IgD-negative memory B cell (primary cell): ENCODE measurements at regions not wholly inside any gene's neighbourhood (a gene's known extent, or its start where the extent isn't known, plus 50 kb on each side); places are given as distances from the start of the nearest gene placed in this dataset.

Experiments
- H3K27ac Mint-ChIP-seq, 3 donors: one replicate each; pipeline ENCODE4 v1.8.0; 2020 to 2022; ENCODE audit warnings: mild to moderate bottlenecking in 3 of 3, mixed read lengths in 3 of 3, moderate library complexity in 1 of 3
- H3K27me3 Mint-ChIP-seq: one replicate; pipeline ENCODE4 v1.8.0; 2021; ENCODE audit warnings: mixed read lengths
- H3K36me3 Mint-ChIP-seq: one replicate; pipeline ENCODE4 v1.8.0; 2020; ENCODE audit warnings: mild to moderate bottlenecking, mixed read lengths
- H3K4me1 Mint-ChIP-seq, 3 donors: one replicate each; pipeline ENCODE4 v1.8.0; 2020 to 2022; ENCODE audit warnings: mixed read lengths in 3 of 3, mild to moderate bottlenecking in 1 of 3
- H3K4me3 Mint-ChIP-seq, 4 donors: one replicate each; pipeline ENCODE4 v1.8.0; 2020 to 2022; ENCODE audit warnings: mild to moderate bottlenecking in 4 of 4, mixed read lengths in 4 of 4, moderate library complexity in 3 of 4
- H3K9me3 Mint-ChIP-seq, 3 donors: one replicate each; pipeline ENCODE4 v1.8.0; 2020 to 2021; ENCODE audit warnings: mixed read lengths in 3 of 3, mild to moderate bottlenecking in 1 of 3

DNA sequence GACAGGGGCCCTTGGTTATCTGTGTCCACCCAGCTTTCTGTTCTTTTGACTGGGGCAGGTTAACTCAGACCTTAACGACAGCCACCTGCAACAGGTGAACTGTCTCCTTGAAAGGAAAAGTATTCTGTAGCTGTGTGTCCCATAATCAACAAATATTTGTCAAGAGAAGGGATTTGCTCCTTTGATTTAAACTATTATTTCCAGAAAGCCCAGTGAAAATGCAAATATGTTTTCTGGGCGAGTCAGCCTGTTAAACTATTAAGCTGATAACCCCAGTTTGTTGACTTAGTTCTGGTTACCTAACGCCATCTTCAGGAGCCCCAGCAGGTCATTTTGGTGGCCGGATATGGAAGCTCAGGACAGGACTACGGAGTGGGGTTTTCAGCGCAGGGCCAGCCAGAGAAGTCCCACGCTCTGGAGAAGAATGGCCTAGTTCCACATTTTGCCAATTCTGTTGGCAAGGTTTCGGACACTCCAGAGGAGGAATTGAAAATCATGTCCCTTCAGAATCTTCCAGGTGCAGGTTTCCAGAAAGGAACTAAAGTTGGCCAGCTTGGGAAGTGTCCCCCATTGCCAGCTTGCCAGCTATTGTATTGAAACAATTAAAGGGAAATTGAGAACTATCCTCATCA is 54.5 kb downstream of the ADRA2A start:
- H3K36me3 Mint-ChIP-seq = no peaks in the 10 kb centered on the region
- peaks cover 7% of the 10 kb centered on the region for H3K27me3 Mint-ChIP-seq
- H3K27ac Mint-ChIP-seq = no peak overlapping the region
- H3K4me1 Mint-ChIP-seq = peaks cover 0 to 2% (median 0%) of the 10 kb centered on the region in 3 donors
- no peak overlapping the region for H3K4me3 Mint-ChIP-seq
- peaks cover 0 to 11% (median 10%) of the 10 kb centered on the region in 3 donors for H3K9me3 Mint-ChIP-seq

DNA sequence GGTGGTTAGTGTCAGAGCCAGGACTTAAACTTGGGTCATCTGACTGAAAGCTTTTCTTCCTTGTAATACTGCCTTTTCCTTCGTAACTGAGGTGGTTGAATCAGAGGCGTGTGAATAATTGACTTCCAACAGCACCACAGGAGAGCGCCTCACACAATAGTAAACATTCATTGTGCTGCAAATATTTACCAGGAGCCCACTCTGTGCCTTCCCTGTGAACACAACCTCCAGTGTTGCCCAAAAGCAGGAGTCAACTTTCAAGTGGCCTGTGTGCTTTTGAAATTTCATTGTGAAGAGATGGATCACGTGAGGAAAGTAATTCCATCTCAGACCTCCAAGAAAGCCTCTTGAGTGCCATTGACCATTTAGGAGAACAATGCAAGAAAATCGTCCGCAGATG is 60.2 kb downstream of the ADRA2A start:
- peaks cover 21% of the 10 kb centered on the region for H3K27me3 Mint-ChIP-seq
- H3K4me1 Mint-ChIP-seq = no peaks in the 10 kb centered on the region
- H3K9me3 Mint-ChIP-seq = peaks cover 0 to 11% (median 10%) of the 10 kb centered on the region in 3 donors
- no peak overlapping the region for H3K27ac Mint-ChIP-seq
- no peaks in the 10 kb centered on the region for H3K36me3 Mint-ChIP-seq
- H3K4me3 Mint-ChIP-seq = no peak overlapping the region

DNA sequence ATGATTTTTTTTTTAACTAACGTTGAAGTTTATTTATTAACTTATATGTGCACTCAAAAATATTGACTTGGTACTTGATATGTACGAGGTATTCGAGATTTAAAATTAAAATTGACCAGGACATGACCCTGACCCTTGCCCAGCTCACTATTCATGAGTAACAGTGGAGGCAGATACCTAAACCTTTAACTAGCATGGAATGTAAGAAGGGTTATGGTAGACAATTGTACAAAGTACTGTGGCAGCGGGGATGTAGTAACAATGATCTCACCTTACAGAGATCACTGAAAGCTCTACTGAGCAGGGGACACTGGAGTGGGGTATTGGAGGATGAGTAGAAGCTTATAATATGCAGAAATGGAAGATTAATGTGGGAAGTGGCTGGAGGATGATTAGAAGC is 60.8 kb downstream of the ADRA2A start:
- H3K36me3 Mint-ChIP-seq = no peaks in the 10 kb centered on the region
- H3K4me1 Mint-ChIP-seq = no peaks in the 10 kb centered on the region
- no peak overlapping the region for H3K27ac Mint-ChIP-seq
- H3K4me3 Mint-ChIP-seq = no peak overlapping the region
- peaks cover 0 to 8% (median 7%) of the 10 kb centered on the region in 3 donors for H3K9me3 Mint-ChIP-seq
- peaks cover 22% of the 10 kb centered on the region for H3K27me3 Mint-ChIP-seq

DNA sequence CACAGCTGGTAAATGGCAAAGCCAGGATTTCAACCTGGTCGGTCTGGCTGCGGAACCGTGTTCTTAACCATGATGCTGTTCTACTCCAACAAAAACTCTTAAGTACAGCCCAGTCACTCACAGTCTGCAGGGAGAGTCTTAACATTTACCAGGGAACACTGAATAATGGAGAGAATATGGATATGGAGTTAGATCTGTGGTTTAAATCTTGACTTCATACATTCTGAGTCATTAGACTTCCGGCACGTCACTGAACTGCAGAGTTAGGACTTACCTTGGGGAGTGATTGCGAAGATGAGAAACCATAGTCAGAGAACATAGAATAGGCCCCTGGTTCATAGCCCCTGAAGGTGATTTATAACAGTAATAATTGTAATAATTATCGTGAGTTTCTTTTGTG is 61.7 kb downstream of the ADRA2A start:
- no peaks in the 10 kb centered on the region for H3K36me3 Mint-ChIP-seq

DNA sequence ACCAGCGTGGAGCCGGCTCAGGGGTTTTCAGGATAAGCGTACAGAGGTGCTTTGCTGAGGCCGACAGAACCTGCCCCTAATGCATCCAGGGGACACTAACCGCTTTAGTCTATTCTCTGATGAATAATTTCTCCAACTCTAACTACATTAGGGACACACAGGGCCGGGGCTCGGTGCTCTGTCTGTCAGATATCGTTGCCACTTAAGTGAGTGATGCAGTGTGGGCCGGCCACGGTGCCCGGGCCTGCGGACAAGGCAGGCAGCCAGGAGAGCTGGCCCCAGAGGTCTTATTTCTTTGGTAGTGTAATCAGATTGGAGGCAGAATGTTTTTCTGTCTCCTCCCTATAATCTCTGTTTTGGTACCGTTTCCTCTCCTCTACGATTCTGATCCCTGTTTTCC is 62.7 kb downstream of the ADRA2A start:
- H3K4me1 Mint-ChIP-seq = no peaks in the 10 kb centered on the region
- peaks cover 21% of the 10 kb centered on the region for H3K27me3 Mint-ChIP-seq
- peaks cover 0 to 7% (median 3%) of the 10 kb centered on the region in 3 donors for H3K9me3 Mint-ChIP-seq
- H3K36me3 Mint-ChIP-seq = no peaks in the 10 kb centered on the region
- no peak overlapping the region for H3K27ac Mint-ChIP-seq
- no peak overlapping the region for H3K4me3 Mint-ChIP-seq

More for the DNA sequence above, 61.7 kb downstream of the ADRA2A start:
- peaks cover 18% of the 10 kb centered on the region for H3K27me3 Mint-ChIP-seq
- no peak overlapping the region for H3K4me3 Mint-ChIP-seq
- H3K9me3 Mint-ChIP-seq = peaks cover 0 to 7% (median 3%) of the 10 kb centered on the region in 3 donors
- H3K27ac Mint-ChIP-seq = no peak overlapping the region
- H3K4me1 Mint-ChIP-seq = no peaks in the 10 kb centered on the region

DNA sequence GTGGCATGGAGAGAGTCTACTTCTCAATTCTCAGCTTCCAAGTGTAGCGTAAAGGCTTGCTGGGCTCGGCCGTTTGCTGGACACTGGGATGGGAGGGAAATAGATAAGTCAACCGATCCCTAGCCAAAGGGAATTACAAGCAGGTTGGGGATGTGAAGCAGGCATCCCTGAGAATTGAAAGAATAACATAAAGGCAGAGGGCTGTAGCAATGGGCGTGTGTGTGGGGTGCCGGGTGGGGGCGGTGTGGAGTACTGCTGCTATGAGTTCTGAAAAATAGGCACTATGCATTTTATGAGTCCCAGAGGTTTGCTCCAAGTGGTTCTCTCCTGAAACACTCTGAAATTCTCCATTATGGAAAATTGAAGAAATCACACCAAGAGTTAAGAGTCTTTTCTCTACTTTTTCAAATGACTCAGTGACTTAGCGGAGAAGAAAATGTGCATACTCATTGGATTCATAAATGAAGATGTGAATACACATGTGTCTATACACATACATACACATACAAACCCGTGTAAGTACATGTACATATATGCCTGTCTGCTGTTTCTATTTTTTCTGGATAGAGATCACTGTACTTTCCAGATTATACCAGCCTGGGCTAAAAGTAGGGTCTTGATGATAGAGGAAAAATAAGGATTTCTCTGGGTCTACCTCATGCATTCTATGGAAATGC is 65.4 kb downstream of the ADRA2A start:
- peaks cover 23% of the 10 kb centered on the region for H3K27me3 Mint-ChIP-seq
- no peak overlapping the region for H3K4me3 Mint-ChIP-seq
- no peaks in the 10 kb centered on the region for H3K36me3 Mint-ChIP-seq
- no peak overlapping the region for H3K27ac Mint-ChIP-seq
- no peaks in the 10 kb centered on the region for H3K9me3 Mint-ChIP-seq
- H3K4me1 Mint-ChIP-seq = peaks cover 0 to 2% (median 2%) of the 10 kb centered on the region in 3 donors

DNA sequence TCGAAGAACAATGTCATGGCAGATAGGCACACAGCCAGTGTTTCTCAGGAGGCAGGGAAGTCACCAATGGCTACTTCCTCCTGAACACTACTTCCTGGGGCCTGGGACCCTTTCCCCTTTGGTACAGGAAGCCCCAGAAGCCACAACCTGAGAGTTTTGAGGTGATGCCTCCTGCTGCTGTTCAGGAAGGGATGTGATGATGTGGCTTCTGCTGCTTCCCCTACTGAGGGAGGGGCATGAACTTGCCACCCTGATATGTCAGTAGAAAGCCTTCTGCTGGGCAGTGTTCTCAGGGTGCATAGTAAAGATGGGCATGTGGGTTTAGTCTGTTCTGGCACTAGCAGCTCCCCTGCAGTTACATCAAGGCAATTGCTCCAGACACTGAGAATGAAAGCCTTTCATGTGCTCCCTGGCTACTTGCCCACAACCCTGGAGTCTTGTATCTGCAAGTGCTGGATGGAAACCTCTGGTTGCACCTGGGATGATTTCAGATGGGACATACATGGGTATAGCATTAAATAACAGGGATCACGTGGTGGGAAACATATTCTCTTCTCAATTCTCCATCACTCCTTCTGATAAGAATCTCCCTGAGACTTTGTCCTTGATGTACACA is 69.3 kb downstream of the ADRA2A start:
- Mint-ChIP-seq H3K27me3 (peaks cover 16% of the 10 kb centered on the region), H3K4me1 (peaks cover 0 to 2% (median 2%) of the 10 kb centered on the region in 3 donors), H3K4me3 (no peak overlapping the region), H3K27ac (no peak overlapping the region), H3K9me3 (no peaks in the 10 kb centered on the region), H3K36me3 (no peaks in the 10 kb centered on the region)

DNA sequence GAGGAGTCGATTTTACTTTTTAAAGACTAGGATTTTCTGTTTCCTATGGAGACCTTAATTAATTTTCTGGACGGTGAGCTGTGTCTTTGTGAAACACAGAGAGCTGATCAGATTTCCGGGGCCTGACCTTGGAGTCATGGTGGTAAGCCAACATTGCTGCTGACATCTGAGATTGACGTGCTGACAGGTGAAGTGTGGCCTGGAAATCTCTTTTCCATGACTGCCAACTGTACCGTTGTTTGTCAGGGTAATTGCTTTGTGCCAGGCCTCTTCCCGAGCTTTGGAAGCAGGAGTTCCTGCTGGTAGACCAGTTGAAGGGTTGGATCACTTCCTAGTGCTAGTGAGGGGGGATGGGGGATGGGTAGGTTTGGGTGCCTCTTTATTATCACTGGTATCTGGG is 71.2 kb downstream of the ADRA2A start:
- Mint-ChIP-seq H3K27me3 (peaks cover 15% of the 10 kb centered on the region), H3K4me3 (no peak overlapping the region), H3K27ac (no peak overlapping the region), H3K36me3 (no peaks in the 10 kb centered on the region), H3K4me1 (peaks cover 0 to 2% (median 2%) of the 10 kb centered on the region in 3 donors), H3K9me3 (no peaks in the 10 kb centered on the region)

DNA sequence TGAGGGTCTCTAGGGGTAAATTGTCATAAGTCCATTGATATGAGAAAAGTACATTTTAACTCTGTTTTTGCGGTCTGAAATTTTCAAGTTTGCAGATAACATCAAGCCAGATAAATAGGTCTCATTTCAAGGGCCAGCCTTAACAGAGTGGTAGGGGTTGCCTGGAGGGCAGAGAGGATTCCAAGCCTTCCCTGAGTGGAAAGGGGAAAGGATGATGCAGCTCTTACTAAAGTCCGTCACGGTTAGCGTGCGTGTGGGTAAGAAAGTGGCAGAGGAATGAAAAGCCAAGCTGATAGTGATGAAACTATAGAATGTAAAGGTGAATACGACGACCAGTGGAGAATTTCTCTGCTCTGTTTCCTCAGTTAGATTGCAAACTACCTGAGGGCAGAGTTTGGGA is 71.6 kb downstream of the ADRA2A start:
- H3K4me3 Mint-ChIP-seq = no peak overlapping the region
- no peak overlapping the region for H3K27ac Mint-ChIP-seq
- peaks cover 15% of the 10 kb centered on the region for H3K27me3 Mint-ChIP-seq
- H3K4me1 Mint-ChIP-seq = peaks cover 0 to 2% (median 2%) of the 10 kb centered on the region in 3 donors
- no peaks in the 10 kb centered on the region for H3K9me3 Mint-ChIP-seq
- no peaks in the 10 kb centered on the region for H3K36me3 Mint-ChIP-seq

DNA sequence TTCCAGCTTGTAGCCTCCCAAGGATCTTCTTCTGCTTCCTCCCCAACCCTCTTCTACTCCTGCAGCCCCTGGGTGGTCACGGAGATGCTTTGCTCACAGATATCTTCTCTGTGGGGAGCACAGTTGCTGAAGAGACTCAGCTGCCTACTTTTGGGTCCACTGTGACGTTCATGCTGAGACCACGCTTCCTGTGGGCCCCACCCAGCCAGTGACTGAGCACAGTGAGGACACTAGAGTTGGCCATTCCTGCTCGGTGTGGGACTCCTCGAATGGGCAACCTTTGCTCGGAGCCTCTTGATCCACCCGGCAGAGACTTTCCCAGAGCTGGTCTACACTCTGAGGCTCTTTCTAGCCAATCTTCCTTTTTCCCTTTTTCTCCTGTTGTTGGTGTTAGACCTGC is 73.9 kb downstream of the ADRA2A start:
- no peaks in the 10 kb centered on the region for H3K9me3 Mint-ChIP-seq
- H3K4me3 Mint-ChIP-seq = no peak overlapping the region
- no peaks in the 10 kb centered on the region for H3K36me3 Mint-ChIP-seq
- H3K4me1 Mint-ChIP-seq = peaks cover 0 to 2% (median 2%) of the 10 kb centered on the region in 3 donors
- no peak overlapping the region for H3K27ac Mint-ChIP-seq
- peaks cover 15% of the 10 kb centered on the region for H3K27me3 Mint-ChIP-seq

DNA sequence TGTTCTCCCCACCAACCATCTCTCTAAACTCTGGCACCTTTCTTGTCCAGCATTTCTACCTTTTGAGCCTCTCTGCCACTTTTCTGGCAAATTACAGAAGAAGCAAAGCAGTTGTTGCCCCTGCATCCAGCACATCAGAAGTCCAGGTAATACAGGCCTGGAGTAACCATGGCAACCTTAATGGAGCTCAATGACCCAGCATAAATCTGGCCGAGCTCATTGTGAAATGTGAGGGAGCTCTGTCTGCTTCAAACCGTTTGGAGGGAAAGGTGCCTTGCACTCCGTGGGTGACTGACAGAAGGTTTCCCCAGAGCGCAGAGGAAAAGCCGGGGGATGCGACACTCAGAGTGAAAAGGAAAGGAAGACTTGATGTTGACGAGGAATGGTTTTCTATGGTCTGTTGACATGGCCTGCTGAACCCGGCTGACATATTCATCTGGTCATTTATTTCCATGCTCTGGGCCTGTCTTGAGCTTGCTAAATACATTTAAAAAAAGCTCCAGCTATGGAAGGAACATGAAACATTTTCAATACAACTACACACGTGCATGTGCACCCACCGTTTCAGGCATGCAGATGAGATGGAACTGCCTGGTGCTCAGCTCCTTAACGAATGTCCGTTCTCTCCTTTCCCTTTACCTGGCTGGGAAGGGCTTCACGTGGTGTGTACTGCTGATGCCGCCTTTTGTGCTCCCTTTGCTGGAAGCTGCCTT is 74.9 kb downstream of the ADRA2A start:
- Mint-ChIP-seq H3K27me3 (peaks cover 21% of the 10 kb centered on the region), H3K9me3 (no peaks in the 10 kb centered on the region), H3K4me3 (no peak overlapping the region), H3K27ac (no peak overlapping the region), H3K36me3 (no peaks in the 10 kb centered on the region), H3K4me1 (no peaks in the 10 kb centered on the region)

DNA sequence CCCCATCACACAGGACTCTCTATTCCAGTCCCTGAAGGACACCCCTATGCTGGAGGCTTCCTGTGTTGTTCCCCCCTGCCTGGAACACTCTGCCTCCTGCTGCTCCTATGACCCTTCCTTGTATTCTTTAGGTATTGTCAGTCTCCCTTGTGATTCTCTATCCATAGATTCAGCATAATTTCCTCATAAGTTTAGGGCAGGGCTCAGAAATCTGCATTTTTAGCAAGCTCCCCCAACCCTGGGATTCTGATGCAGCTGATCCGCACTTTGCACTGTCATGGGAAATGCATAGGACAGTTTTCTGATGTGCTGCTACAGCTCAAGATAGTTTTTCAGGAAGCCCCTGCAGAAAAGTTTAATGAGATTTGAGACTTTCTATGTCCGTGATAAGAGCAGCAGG is 79.9 kb downstream of the ADRA2A start:
- H3K9me3 Mint-ChIP-seq = no peaks in the 10 kb centered on the region
- H3K4me1 Mint-ChIP-seq = no peaks in the 10 kb centered on the region
- peaks cover 23% of the 10 kb centered on the region for H3K27me3 Mint-ChIP-seq
- H3K4me3 Mint-ChIP-seq = no peak overlapping the region
- no peaks in the 10 kb centered on the region for H3K36me3 Mint-ChIP-seq
- H3K27ac Mint-ChIP-seq = no peak overlapping the region

DNA sequence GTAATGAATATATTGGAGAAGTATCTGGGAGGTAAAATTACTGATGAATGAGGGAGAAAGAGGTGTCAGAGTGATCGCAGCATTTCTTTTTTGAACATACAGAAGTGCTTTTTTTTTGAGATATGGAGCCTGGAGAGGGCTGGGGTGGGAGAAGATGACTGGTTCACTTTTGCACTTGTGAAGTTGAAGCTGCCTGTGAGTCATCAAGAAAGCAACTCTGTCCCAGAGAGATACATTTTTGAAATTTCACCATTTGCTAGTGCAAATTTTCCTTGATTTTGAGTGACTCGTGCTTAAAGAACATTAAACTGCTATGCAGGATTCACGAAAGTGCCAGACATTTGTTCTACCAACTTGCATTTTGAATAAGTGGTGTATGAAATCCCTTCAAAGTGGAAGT is 81.8 kb downstream of the ADRA2A start:
- Mint-ChIP-seq H3K27ac (no peak overlapping the region), H3K36me3 (no peaks in the 10 kb centered on the region), H3K4me1 (no peaks in the 10 kb centered on the region), H3K4me3 (no peak overlapping the region), H3K27me3 (peaks cover 20% of the 10 kb centered on the region), H3K9me3 (no peaks in the 10 kb centered on the region)

DNA sequence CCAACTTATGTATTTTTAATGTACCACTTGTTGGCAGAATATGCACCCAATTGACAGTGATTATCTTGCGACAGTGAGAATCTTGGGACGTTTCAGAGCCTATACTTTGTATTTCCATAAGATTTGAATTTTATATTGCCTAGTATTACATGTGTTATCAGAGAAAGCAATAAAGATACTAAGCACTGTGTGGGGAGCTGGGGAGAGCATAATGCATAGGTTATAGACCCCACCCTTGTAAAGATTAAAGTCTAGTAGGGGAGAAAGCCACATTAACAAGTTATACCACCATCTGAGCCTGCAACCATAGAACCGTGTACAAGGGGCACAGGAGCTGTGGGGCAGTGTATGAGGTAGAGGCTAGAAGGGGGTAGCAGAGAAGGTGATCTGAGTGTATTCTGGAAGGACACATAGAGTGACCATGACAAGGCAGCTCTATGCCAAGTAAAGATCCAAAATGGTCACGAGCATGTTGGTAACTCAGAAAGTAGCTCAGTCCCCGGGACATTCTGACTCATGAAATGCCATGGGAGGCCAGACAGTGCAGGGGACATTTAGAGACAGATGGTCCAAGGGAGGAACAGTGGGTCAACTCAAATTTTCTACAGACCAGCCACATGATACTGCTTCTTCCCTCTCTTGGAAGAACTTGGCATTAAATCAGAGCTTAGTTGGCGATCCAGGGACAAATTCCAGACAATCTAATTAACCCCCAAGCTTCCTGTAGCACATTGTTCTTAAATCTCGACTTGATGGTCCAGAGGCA is 84.5 kb downstream of the ADRA2A start:
- no peak overlapping the region for H3K27ac Mint-ChIP-seq
- H3K9me3 Mint-ChIP-seq = peaks cover 0 to 2% (median 0%) of the 10 kb centered on the region in 3 donors
- no peak overlapping the region for H3K4me3 Mint-ChIP-seq
- H3K36me3 Mint-ChIP-seq = no peaks in the 10 kb centered on the region
- peaks cover 14% of the 10 kb centered on the region for H3K27me3 Mint-ChIP-seq
- no peaks in the 10 kb centered on the region for H3K4me1 Mint-ChIP-seq

DNA sequence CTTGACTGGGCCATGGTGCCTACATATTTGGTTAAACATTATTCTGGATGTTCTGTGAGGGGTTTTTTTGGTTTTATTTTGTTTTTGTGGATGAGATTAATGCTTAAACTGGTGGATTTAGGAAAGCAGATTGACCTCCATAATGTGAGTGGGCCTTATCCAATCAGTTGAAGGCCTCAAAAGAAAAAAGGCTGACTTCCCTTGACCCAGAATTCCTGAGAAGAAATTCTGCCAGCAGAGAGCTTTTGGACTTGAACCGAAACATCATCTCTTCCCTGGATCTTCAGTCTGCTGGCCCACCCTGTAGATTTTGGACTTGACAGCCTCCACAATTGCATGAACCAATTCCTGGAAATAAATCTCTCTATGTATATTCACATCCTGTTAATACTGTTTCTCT is 94.4 kb downstream of the ADRA2A start:
- H3K9me3 Mint-ChIP-seq = peaks cover 0 to 3% (median 2%) of the 10 kb centered on the region in 3 donors
- H3K36me3 Mint-ChIP-seq = no peaks in the 10 kb centered on the region
- no peak overlapping the region for H3K4me3 Mint-ChIP-seq
- peaks cover 1% of the 10 kb centered on the region for H3K27me3 Mint-ChIP-seq
- H3K27ac Mint-ChIP-seq = no peak overlapping the region
- no peaks in the 10 kb centered on the region for H3K4me1 Mint-ChIP-seq
